ENCODE measurements at regions not wholly inside any gene's neighbourhood (a gene's known extent, or its start where the extent isn't known, plus 50 kb on each side); places are given as distances from the start of the nearest gene placed in this dataset.
A peak's percentile ranks its signal among the peaks of the same experiment; 100 is the strongest.

DNA sequence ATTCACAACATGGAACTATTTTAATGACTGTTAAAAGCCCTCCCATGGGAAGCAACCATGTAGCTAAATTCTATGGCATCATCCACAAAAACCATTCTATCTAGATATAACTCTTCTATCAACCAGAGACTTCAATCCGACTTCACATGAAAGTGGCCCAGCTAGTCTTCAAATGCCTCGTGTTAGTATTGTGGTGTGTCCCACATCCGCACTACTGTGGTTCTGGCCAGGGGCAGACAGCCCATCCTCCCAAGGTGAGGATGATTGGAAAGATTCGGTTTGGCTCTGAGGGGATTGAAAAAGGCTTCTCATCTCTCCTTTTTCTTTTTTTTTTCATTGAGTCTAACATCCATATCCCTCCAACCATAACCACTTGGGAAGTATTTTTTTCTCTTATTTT, 253.0 kb upstream of the KLF6 start:
- Mint-ChIP-seq H3K27me3 (ENCODE audit: insufficient read depth, unreplicated experiment) (no peaks in the 10 kb centered on the region), H3K27ac (ENCODE audit: unreplicated experiment) (no peak overlapping the region), H3K4me1 (ENCODE audit: low read depth, unreplicated experiment) (peaks cover 10% of the 10 kb centered on the region), H3K4me3 (ENCODE audit: unreplicated experiment) (no peak overlapping the region), H3K9me3 (ENCODE audit: unreplicated experiment) (peaks cover 27% of the 10 kb centered on the region), H3K36me3 (ENCODE audit: insufficient read depth, unreplicated experiment) (no peaks in the 10 kb centered on the region)
- ChIA-PET POLR2A (no interaction called here), CTCF (no interaction called here)
- DNase-seq: no peak
- Histone ChIP-seq H3K4me1 (peaks cover 9% of the 10 kb centered on the region; the same call in 1 of the 2 replicates), H3K36me3 (ENCODE audit: control insufficient read depth, insufficient read depth, low read length) (no peaks in the 10 kb centered on the region), H3K9me3 (peaks cover 7% of the 10 kb centered on the region), H3K4me3 (ENCODE audit: low read depth, low read length) (no peak overlapping the region), H3K27me3 (replicated peaks; ENCODE audit: control insufficient read depth, insufficient read depth, low read length) (no peaks in the 10 kb centered on the region)
- intact Hi-C loops (cut with micrococcal nuclease; ENCODE audit: unreplicated experiment): no loop called here
- no TSS peak for BruUV-seq (replicated peaks)
- TF ChIP-seq, protein P1, sequence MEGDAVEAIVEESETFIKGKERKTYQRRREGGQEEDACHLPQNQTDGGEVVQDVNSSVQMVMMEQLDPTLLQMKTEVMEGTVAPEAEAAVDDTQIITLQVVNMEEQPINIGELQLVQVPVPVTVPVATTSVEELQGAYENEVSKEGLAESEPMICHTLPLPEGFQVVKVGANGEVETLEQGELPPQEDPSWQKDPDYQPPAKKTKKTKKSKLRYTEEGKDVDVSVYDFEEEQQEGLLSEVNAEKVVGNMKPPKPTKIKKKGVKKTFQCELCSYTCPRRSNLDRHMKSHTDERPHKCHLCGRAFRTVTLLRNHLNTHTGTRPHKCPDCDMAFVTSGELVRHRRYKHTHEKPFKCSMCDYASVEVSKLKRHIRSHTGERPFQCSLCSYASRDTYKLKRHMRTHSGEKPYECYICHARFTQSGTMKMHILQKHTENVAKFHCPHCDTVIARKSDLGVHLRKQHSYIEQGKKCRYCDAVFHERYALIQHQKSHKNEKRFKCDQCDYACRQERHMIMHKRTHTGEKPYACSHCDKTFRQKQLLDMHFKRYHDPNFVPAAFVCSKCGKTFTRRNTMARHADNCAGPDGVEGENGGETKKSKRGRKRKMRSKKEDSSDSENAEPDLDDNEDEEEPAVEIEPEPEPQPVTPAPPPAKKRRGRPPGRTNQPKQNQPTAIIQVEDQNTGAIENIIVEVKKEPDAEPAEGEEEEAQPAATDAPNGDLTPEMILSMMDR (IDR thresholded peaks at IDR 0.05; ENCODE audit: insufficient read depth in 1 of 2, low read depth in 1 of 2, low read length in 1 of 2, severe bottlenecking in 1 of 2, unreplicated experiment in 1 of 2): no peak

DNA sequence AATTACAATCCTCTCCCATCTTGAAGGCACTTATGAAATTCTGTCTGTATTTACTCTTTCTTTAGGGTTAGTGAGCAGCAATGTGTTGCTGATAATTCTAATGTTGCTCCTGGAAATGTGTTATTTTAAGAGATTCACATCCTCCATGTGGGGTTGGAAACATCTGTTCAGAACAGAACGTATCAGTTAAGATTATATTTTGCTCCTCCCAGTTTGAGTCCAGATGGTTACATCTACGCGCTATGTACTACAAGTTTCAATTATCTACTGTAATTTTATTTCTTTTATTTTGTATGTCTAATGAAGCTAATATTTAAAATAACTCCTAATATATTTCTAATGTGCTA, 250.6 kb upstream of the KLF6 start:
- Histone ChIP-seq H3K27me3 (replicated peaks; ENCODE audit: control insufficient read depth, insufficient read depth, low read length) (no peaks in the 10 kb centered on the region), H3K36me3 (ENCODE audit: control insufficient read depth, insufficient read depth, low read length) (no peaks in the 10 kb centered on the region), H3K4me3 (ENCODE audit: low read depth, low read length) (no peak overlapping the region), H3K4me1 (peaks cover 9% of the 10 kb centered on the region; the same call in 1 of the 2 replicates), H3K9me3 (no peaks in the 10 kb centered on the region)
- ChIA-PET POLR2A (no interaction called here), CTCF (no interaction called here)
- DNase-seq: no peak
- no TSS peak for BruUV-seq (replicated peaks)
- no peak overlapping the region for H3K27ac Mint-ChIP-seq (ENCODE audit: unreplicated experiment)
- peaks cover 10% of the 10 kb centered on the region for H3K4me1 Mint-ChIP-seq (ENCODE audit: low read depth, unreplicated experiment)
- H3K36me3 Mint-ChIP-seq (ENCODE audit: insufficient read depth, unreplicated experiment): no peaks in the 10 kb centered on the region
- H3K4me3 Mint-ChIP-seq (ENCODE audit: unreplicated experiment): peak overlapping the region; percentile 63
- intact Hi-C loops (cut with micrococcal nuclease; ENCODE audit: unreplicated experiment): no loop called here
- no peaks in the 10 kb centered on the region for H3K27me3 Mint-ChIP-seq (ENCODE audit: insufficient read depth, unreplicated experiment)
- TF ChIP-seq, protein P1 (IDR thresholded peaks at IDR 0.05; ENCODE audit: insufficient read depth in 1 of 2, low read depth in 1 of 2, low read length in 1 of 2, severe bottlenecking in 1 of 2, unreplicated experiment in 1 of 2): no peak
- peaks cover 2% of the 10 kb centered on the region for H3K9me3 Mint-ChIP-seq (ENCODE audit: unreplicated experiment)

DNA sequence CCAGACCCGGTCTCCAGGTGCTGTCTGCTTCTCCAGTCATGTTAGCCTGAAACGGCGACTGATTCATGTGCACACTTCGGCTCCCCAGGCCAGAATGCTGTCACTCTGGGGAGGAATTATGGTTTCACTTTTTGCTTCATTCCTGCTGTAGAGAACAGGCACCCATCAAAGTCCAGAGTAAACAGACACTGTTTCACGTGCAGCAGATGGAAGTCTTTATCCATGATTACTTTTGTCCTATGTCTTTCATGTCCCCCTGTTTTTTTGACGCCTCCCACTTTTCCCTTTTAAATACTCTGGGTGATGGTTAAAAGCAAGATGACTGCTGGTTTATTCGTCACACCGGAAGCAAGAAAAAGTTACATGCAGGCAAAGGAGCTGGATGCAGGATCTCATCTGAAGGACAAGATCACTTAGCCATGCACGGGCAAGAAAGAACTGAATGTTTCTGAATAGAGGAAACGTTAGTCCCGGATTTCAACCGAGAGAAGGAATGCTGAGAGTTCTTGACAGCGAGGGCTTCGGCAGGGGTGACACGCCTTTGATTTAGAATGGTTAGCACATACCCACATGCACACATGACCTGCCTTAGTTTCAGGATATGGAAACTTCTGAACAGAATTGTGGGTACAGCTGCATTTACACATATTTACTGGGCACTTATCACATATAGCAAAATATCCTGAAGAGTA, 250.0 kb upstream of the KLF6 start:
- peak overlapping the region; percentile 11 for H3K27ac Mint-ChIP-seq (ENCODE audit: unreplicated experiment)
- H3K4me1 Mint-ChIP-seq (ENCODE audit: low read depth, unreplicated experiment): peaks cover 10% of the 10 kb centered on the region
- Histone ChIP-seq H3K9me3 (no peaks in the 10 kb centered on the region), H3K4me1 (peaks cover 9% of the 10 kb centered on the region; the same call in 1 of the 2 replicates), H3K4me3 (ENCODE audit: low read depth, low read length) (no peak overlapping the region), H3K36me3 (ENCODE audit: control insufficient read depth, insufficient read depth, low read length) (no peaks in the 10 kb centered on the region), H3K27me3 (replicated peaks; ENCODE audit: control insufficient read depth, insufficient read depth, low read length) (no peaks in the 10 kb centered on the region)
- intact Hi-C loops (cut with micrococcal nuclease; ENCODE audit: unreplicated experiment): no loop called here
- no peaks in the 10 kb centered on the region for H3K36me3 Mint-ChIP-seq (ENCODE audit: insufficient read depth, unreplicated experiment)
- BruUV-seq (replicated peaks): no TSS peak
- no peak for DNase-seq
- TF ChIP-seq, protein P1 (IDR thresholded peaks at IDR 0.05; ENCODE audit: insufficient read depth in 1 of 2, low read depth in 1 of 2, low read length in 1 of 2, severe bottlenecking in 1 of 2, unreplicated experiment in 1 of 2): no peak
- CTCF ChIA-PET: no interaction called here
- H3K4me3 Mint-ChIP-seq (ENCODE audit: unreplicated experiment): peak overlapping the region; percentile 63
- H3K27me3 Mint-ChIP-seq (ENCODE audit: insufficient read depth, unreplicated experiment): no peaks in the 10 kb centered on the region
- POLR2A ChIA-PET: no interaction called here
- H3K9me3 Mint-ChIP-seq (ENCODE audit: unreplicated experiment): no peaks in the 10 kb centered on the region
